ENCODE measurements at regions not wholly inside any gene's neighbourhood (a gene's known extent, or its start where the extent isn't known, plus 50 kb on each side); places are given as distances from the start of the nearest gene placed in this dataset.

GRCh38 chr17:31696703-31697325 is 162.2 kb downstream of the COPRS start:
- Mint-ChIP-seq H3K36me3 (ENCODE audit: insufficient read depth) (no peaks in the 10 kb centered on the region), H3K27ac (ENCODE audit: low read depth) (no peak overlapping the region), H3K4me3 (no peak overlapping the region), H3K27me3 (peaks cover 19% of the 10 kb centered on the region), H3K9me3 (no peaks in the 10 kb centered on the region), H3K4me1 (no peaks in the 10 kb centered on the region)
- ATAC-seq (replicated peaks; ENCODE audit: extremely low read depth, poor library complexity, severe bottlenecking) (no peak), DNase-seq (ENCODE audit: low spot score in 2 of 2) (no peak)

GRCh38 chr17:31696184-31696602 is 162.9 kb downstream of the COPRS start:
- Mint-ChIP-seq H3K4me1 (no peaks in the 10 kb centered on the region), H3K27me3 (peaks cover 22% of the 10 kb centered on the region), H3K4me3 (no peak overlapping the region), H3K9me3 (no peaks in the 10 kb centered on the region), H3K27ac (ENCODE audit: low read depth) (no peak overlapping the region), H3K36me3 (ENCODE audit: insufficient read depth) (no peaks in the 10 kb centered on the region)
- ATAC-seq (replicated peaks; ENCODE audit: extremely low read depth, poor library complexity, severe bottlenecking) (no peak), DNase-seq (ENCODE audit: low spot score in 2 of 2) (no peak)

- Mint-ChIP-seq H3K27ac (ENCODE audit: low read depth) (no peak overlapping the region), H3K27me3 (peaks cover 23% of the 10 kb centered on the region), H3K4me1 (no peaks in the 10 kb centered on the region), H3K36me3 (ENCODE audit: insufficient read depth) (no peaks in the 10 kb centered on the region), H3K9me3 (no peaks in the 10 kb centered on the region), H3K4me3 (no peak overlapping the region)
- DNase-seq (ENCODE audit: low spot score in 2 of 2) (no peak), ATAC-seq (replicated peaks; ENCODE audit: extremely low read depth, poor library complexity, severe bottlenecking) (no peak)
These were observed 163.5 kb downstream of the COPRS start for GRCh38 chr17:31695456-31696090.

GRCh38 chr17:31693433-31694220 is 165.4 kb downstream of the COPRS start:
- ATAC-seq (replicated peaks; ENCODE audit: extremely low read depth, poor library complexity, severe bottlenecking) = no peak
- Mint-ChIP-seq H3K36me3 (ENCODE audit: insufficient read depth) (no peaks in the 10 kb centered on the region), H3K27ac (ENCODE audit: low read depth) (no peak overlapping the region), H3K4me1 (no peaks in the 10 kb centered on the region), H3K9me3 (no peaks in the 10 kb centered on the region), H3K27me3 (peaks cover 23% of the 10 kb centered on the region), H3K4me3 (no peak overlapping the region)
- no peak for DNase-seq (ENCODE audit: low spot score in 2 of 2)

GRCh38 chr17:31692632-31693031 is 166.4 kb downstream of the COPRS start:
- H3K27me3 Mint-ChIP-seq = peaks cover 23% of the 10 kb centered on the region
- H3K4me3 Mint-ChIP-seq = no peak overlapping the region
- no peak for DNase-seq (ENCODE audit: low spot score in 2 of 2)
- no peaks in the 10 kb centered on the region for H3K4me1 Mint-ChIP-seq
- H3K36me3 Mint-ChIP-seq (ENCODE audit: insufficient read depth) = no peaks in the 10 kb centered on the region
- no peaks in the 10 kb centered on the region for H3K9me3 Mint-ChIP-seq
- H3K27ac Mint-ChIP-seq (ENCODE audit: low read depth) = no peak overlapping the region
- no peak for ATAC-seq (replicated peaks; ENCODE audit: extremely low read depth, poor library complexity, severe bottlenecking)

GRCh38 chr17:31692027-31692426 is 167.0 kb downstream of the COPRS start:
- no peak overlapping the region for H3K27ac Mint-ChIP-seq (ENCODE audit: low read depth)
- H3K36me3 Mint-ChIP-seq (ENCODE audit: insufficient read depth) = no peaks in the 10 kb centered on the region

GRCh38 chr17:31691251-31691905 is 167.7 kb downstream of the COPRS start:
- Mint-ChIP-seq H3K27ac (ENCODE audit: low read depth) (no peak overlapping the region), H3K36me3 (ENCODE audit: insufficient read depth) (no peaks in the 10 kb centered on the region), H3K4me1 (no peaks in the 10 kb centered on the region), H3K9me3 (no peaks in the 10 kb centered on the region), H3K27me3 (peaks cover 15% of the 10 kb centered on the region), H3K4me3 (no peak overlapping the region)
- ATAC-seq (replicated peaks; ENCODE audit: extremely low read depth, poor library complexity, severe bottlenecking) (no peak), DNase-seq (ENCODE audit: low spot score in 2 of 2) (no peak)

More at GRCh38 chr17:31692027-31692426, 167.0 kb downstream of the COPRS start:
- DNase-seq (ENCODE audit: low spot score in 2 of 2) (no peak), ATAC-seq (replicated peaks; ENCODE audit: extremely low read depth, poor library complexity, severe bottlenecking) (no peak)
- peaks cover 20% of the 10 kb centered on the region for H3K27me3 Mint-ChIP-seq
- no peaks in the 10 kb centered on the region for H3K4me1 Mint-ChIP-seq
- H3K4me3 Mint-ChIP-seq = no peak overlapping the region
- no peaks in the 10 kb centered on the region for H3K9me3 Mint-ChIP-seq

GRCh38 chr17:31690151-31690551 is 168.9 kb downstream of the COPRS start:
- DNase-seq (ENCODE audit: low spot score in 2 of 2) (no peak), ATAC-seq (replicated peaks; ENCODE audit: extremely low read depth, poor library complexity, severe bottlenecking) (no peak)
- H3K36me3 Mint-ChIP-seq (ENCODE audit: insufficient read depth) = no peaks in the 10 kb centered on the region
- peaks cover 15% of the 10 kb centered on the region for H3K27me3 Mint-ChIP-seq
- H3K27ac Mint-ChIP-seq (ENCODE audit: low read depth) = no peak overlapping the region
- H3K4me3 Mint-ChIP-seq = no peak overlapping the region
- no peaks in the 10 kb centered on the region for H3K9me3 Mint-ChIP-seq
- H3K4me1 Mint-ChIP-seq = no peaks in the 10 kb centered on the region

GRCh38 chr17:31688701-31689100 is 170.3 kb downstream of the COPRS start:
- ATAC-seq (replicated peaks; ENCODE audit: extremely low read depth, poor library complexity, severe bottlenecking) (no peak), DNase-seq (ENCODE audit: low spot score in 2 of 2) (no peak)
- Mint-ChIP-seq H3K4me1 (no peaks in the 10 kb centered on the region), H3K27me3 (peaks cover 22% of the 10 kb centered on the region), H3K4me3 (no peak overlapping the region), H3K36me3 (ENCODE audit: insufficient read depth) (no peaks in the 10 kb centered on the region), H3K27ac (ENCODE audit: low read depth) (no peak overlapping the region), H3K9me3 (no peaks in the 10 kb centered on the region)

GRCh38 chr17:31687505-31688126 is 171.4 kb downstream of the COPRS start:
- DNase-seq (ENCODE audit: low spot score in 2 of 2) (no peak), ATAC-seq (replicated peaks; ENCODE audit: extremely low read depth, poor library complexity, severe bottlenecking) (no peak)
- H3K27me3 Mint-ChIP-seq = peaks cover 33% of the 10 kb centered on the region
- no peak overlapping the region for H3K27ac Mint-ChIP-seq (ENCODE audit: low read depth)
- no peak overlapping the region for H3K4me3 Mint-ChIP-seq
- H3K9me3 Mint-ChIP-seq = no peaks in the 10 kb centered on the region
- H3K4me1 Mint-ChIP-seq = no peaks in the 10 kb centered on the region
- H3K36me3 Mint-ChIP-seq (ENCODE audit: insufficient read depth) = no peaks in the 10 kb centered on the region

GRCh38 chr17:31686495-31686894 is 172.5 kb downstream of the COPRS start:
- no peak overlapping the region for H3K4me3 Mint-ChIP-seq
- no peaks in the 10 kb centered on the region for H3K9me3 Mint-ChIP-seq
- peaks cover 30% of the 10 kb centered on the region for H3K27me3 Mint-ChIP-seq
- ATAC-seq (replicated peaks; ENCODE audit: extremely low read depth, poor library complexity, severe bottlenecking) (no peak), DNase-seq (ENCODE audit: low spot score in 2 of 2) (no peak)
- H3K4me1 Mint-ChIP-seq = no peaks in the 10 kb centered on the region
- no peak overlapping the region for H3K27ac Mint-ChIP-seq (ENCODE audit: low read depth)
- H3K36me3 Mint-ChIP-seq (ENCODE audit: insufficient read depth) = no peaks in the 10 kb centered on the region

- Mint-ChIP-seq H3K36me3 (ENCODE audit: insufficient read depth) (no peaks in the 10 kb centered on the region), H3K27me3 (peaks cover 38% of the 10 kb centered on the region), H3K9me3 (no peaks in the 10 kb centered on the region), H3K4me1 (no peaks in the 10 kb centered on the region), H3K4me3 (no peak overlapping the region), H3K27ac (ENCODE audit: low read depth) (no peak overlapping the region)
- no peak for DNase-seq (ENCODE audit: low spot score in 2 of 2)
- no peak for ATAC-seq (replicated peaks; ENCODE audit: extremely low read depth, poor library complexity, severe bottlenecking)
These were observed 174.1 kb downstream of the COPRS start for GRCh38 chr17:31684901-31685300.
